Adipocyte (in vitro differentiated cells): ENCODE measurements at regions not wholly inside any gene's neighbourhood (a gene's known extent, or its start where the extent isn't known, plus 50 kb on each side); places are given as distances from the start of the nearest gene placed in this dataset.

ENCODE experiments used
- DNase-seq: peaks from one replicate; pipeline ENCODE4 v3.0.0-alpha.2; 2015; ENCODE audit warnings: low read depth
- H3K27me3 ChIP-seq: replicated peaks from 2 replicates; pipeline ENCODE4 v1.7.0; 2013; ENCODE audit warnings: mild to moderate bottlenecking, low read length, moderate library complexity; ENCODE audit not compliant: control insufficient read depth, insufficient read depth
- H3K36me3 ChIP-seq: 2 replicates; pipeline ENCODE4 v1.7.0; 2013; ENCODE audit warnings: low read length, mild to moderate bottlenecking, moderate library complexity; ENCODE audit not compliant: control insufficient read depth, insufficient read depth, severe bottlenecking
- H3K4me1 ChIP-seq: 2 replicates; pipeline ENCODE4 v1.7.0; 2013; ENCODE audit warnings: mild to moderate bottlenecking, low read length, moderate library complexity; ENCODE audit not compliant: control insufficient read depth, insufficient read depth
- H3K4me3 ChIP-seq: 2 replicates; pipeline ENCODE4 v1.7.0; 2013; ENCODE audit warnings: mild to moderate bottlenecking, low read length, moderate library complexity
- H3K9ac ChIP-seq: 2 replicates; pipeline ENCODE4 v1.7.0; 2013; ENCODE audit warnings: mild to moderate bottlenecking, low read length, moderate library complexity
- H3K9me3 ChIP-seq: 2 replicates; pipeline ENCODE4 v1.7.0; 2013; ENCODE audit warnings: mild to moderate bottlenecking, low read length, moderate library complexity; ENCODE audit not compliant: control insufficient read depth

GRCh38 chr6:87799651-87800050, 97.6 kb upstream of the AKIRIN2 start:
- Histone ChIP-seq H3K36me3 (no peaks in the 10 kb centered on the region), H3K4me1 (peaks cover 6% of the 10 kb centered on the region), H3K4me3 (no peak overlapping the region), H3K27me3 (no peaks in the 10 kb centered on the region), H3K9me3 (no peaks in the 10 kb centered on the region), H3K9ac (no peak overlapping the region)
- DNase-seq = no peak

DNA sequence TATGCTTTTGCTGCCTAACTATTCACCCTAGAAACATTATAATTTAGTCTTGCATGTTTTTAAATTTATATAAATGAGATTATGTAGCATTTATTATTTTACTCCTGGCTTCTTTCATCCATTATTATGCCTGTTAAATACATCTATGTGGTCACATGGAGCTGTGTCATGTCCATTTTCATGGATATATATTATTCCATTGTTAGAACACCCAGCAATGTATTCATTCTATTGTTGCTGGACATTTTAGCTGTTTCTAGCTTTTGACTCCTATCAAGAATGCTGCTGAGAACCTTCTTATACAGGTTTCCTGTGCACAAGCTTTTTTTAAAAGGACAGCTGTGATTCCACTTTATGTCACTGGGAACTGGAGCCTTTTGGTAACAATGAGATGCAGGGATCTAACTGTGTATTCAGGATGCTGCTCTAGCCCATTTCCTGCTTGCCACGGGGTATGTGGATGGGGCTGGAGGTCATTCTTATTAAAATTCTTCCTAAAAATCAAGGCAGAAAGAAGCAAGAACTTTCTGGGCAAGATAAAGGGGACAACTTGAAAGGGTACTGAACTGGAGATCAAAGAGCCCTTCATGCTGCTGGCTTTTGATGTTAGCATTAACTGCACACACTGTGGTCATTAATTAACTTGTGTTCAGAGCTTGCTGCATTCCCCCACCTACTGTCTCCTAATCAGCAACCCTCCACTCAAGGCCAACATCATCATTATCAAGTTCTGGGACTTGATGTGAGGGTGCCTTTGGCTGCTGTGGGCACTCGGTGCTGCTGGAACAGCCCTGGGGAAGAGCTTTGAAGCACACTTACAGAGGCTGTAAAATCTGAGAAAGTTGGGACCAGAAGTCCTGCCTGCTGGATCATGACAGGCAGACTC, 96.6 kb upstream of the AKIRIN2 start:
- DNase-seq = no peak
- Histone ChIP-seq H3K4me3 (no peak overlapping the region), H3K9me3 (no peaks in the 10 kb centered on the region), H3K9ac (no peak overlapping the region), H3K27me3 (no peaks in the 10 kb centered on the region), H3K36me3 (no peaks in the 10 kb centered on the region), H3K4me1 (peaks cover 6% of the 10 kb centered on the region)

GRCh38 chr6:87794922-87795885, 93.2 kb upstream of the AKIRIN2 start:
- H3K9me3 ChIP-seq = no peaks in the 10 kb centered on the region
- DNase-seq = no peak

DNA sequence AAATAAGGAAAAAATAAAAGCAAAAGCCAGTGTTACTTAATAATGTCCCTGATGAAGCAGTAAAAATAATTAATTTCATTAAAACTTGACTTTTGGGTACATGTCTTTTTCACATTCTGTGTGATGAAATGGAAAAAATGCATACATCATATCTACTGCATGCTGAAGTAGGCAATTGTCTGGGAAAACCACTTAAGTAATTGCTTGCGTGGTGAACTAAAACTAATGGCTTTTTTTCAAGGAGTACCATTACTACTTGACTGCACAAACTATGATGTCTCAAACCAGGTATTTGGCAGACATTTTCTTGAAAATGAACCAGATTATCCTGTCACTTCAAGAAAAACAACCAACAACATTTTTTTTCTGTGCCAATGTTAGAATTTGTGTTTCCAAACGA, 91.3 kb upstream of the AKIRIN2 start:
- Histone ChIP-seq H3K36me3 (no peaks in the 10 kb centered on the region), H3K9me3 (no peaks in the 10 kb centered on the region), H3K4me1 (peaks cover 27% of the 10 kb centered on the region), H3K4me3 (no peak overlapping the region), H3K27me3 (no peaks in the 10 kb centered on the region), H3K9ac (no peak overlapping the region)
- no peak for DNase-seq

More at GRCh38 chr6:87794922-87795885, 93.2 kb upstream of the AKIRIN2 start:
- Histone ChIP-seq H3K36me3 (no peaks in the 10 kb centered on the region), H3K4me3 (no peak overlapping the region), H3K27me3 (no peaks in the 10 kb centered on the region), H3K9ac (no peak overlapping the region), H3K4me1 (peaks cover 11% of the 10 kb centered on the region)

GRCh38 chr6:87791982-87792381, 89.9 kb upstream of the AKIRIN2 start:
- Histone ChIP-seq H3K4me1 (peaks cover 27% of the 10 kb centered on the region), H3K9ac (no peak overlapping the region), H3K27me3 (no peaks in the 10 kb centered on the region), H3K36me3 (no peaks in the 10 kb centered on the region), H3K4me3 (no peak overlapping the region), H3K9me3 (no peaks in the 10 kb centered on the region)
- no peak for DNase-seq

DNA sequence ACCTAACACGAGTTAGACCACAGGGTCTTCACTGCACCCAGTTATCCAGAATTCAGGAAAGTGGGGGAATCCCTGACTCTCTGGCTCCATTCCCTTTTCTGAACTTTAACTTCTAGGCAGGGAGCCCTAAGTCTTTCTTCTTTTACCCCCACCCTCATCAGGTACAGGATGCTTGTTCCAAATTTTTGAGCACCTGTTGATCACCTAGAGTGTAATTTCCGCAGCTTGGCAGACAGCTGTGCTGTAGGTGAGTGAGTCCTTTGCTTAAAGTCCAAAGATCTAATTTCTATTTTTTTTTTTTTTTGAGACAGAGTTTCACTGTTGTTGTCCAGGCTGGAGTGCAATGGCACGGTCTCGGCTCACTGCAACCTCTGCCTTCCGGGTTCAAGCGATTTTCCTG, 89.5 kb upstream of the AKIRIN2 start:
- no peaks in the 10 kb centered on the region for H3K9me3 ChIP-seq
- H3K4me3 ChIP-seq = no peak overlapping the region
- peaks cover 23% of the 10 kb centered on the region for H3K4me1 ChIP-seq
- no peaks in the 10 kb centered on the region for H3K27me3 ChIP-seq
- H3K9ac ChIP-seq = no peak overlapping the region
- no peaks in the 10 kb centered on the region for H3K36me3 ChIP-seq
- no peak for DNase-seq

GRCh38 chr6:87791029-87791428, 89.0 kb upstream of the AKIRIN2 start:
- Histone ChIP-seq H3K27me3 (no peaks in the 10 kb centered on the region), H3K4me3 (no peak overlapping the region), H3K9ac (peak overlapping the region; percentile 50), H3K4me1 (peaks cover 23% of the 10 kb centered on the region), H3K9me3 (no peaks in the 10 kb centered on the region), H3K36me3 (no peaks in the 10 kb centered on the region)
- no peak for DNase-seq

DNA sequence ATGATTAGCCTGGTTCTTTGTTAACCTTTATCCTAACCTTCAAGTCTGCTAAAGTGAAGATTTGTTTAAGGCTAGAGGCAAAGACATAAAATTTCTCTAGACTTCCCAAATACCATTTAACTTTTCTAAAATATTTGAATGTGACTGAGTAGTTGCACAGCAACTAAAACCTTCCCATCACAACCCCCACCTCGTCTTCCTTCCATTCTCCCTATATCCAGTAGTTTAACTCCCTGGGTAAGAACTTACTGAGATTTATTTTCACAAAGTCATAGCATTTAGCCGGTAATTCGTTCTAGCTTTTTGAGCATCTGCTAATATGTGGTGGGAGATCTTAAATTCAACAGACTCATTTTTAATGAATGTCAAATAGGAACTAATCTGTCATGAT, 87.9 kb upstream of the AKIRIN2 start:
- H3K27me3 ChIP-seq = no peaks in the 10 kb centered on the region
- DNase-seq = no peak
- H3K4me1 ChIP-seq = peaks cover 26% of the 10 kb centered on the region
- H3K36me3 ChIP-seq = no peaks in the 10 kb centered on the region
- peak overlapping the region; percentile 31 for H3K4me3 ChIP-seq
- peaks cover 7% of the 10 kb centered on the region for H3K9me3 ChIP-seq
- H3K9ac ChIP-seq = peak overlapping the region; percentile 52

DNA sequence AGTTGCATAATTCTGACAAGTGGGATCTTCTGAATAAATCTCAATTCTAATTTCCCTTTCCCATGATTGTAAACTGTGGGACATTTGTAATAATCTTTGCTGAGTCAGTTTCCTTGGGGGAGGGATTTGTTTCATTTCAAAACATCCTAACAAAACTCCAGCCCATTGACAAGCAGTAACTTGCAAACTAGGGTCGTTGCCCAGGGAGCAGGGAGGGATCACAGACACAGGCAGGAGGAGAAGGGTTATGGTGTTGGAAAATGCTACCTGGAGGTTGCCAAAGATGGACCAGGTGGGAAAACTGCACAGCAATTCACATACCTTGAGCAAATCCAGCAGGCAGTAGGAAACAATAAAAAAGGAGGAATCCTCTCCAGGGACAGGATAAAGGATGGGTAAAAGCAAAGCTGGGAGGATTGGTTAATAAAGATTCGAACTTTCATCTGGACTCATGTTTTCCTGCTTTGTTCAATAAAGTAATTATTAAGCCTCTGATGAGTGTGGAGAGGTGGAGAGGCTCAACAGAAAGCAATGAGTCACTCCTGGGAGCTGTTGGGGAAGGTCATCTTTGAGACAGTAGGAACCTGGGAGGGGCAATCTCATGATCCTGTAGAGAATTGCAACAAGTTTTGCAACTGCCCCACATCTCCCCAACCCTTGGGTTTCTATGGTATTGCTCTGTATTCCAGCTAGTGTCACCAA, 87.3 kb upstream of the AKIRIN2 start:
- no peaks in the 10 kb centered on the region for H3K36me3 ChIP-seq
- H3K9me3 ChIP-seq = peaks cover 7% of the 10 kb centered on the region
- H3K9ac ChIP-seq = peak overlapping the region; percentile 39
- H3K27me3 ChIP-seq = no peaks in the 10 kb centered on the region
- peak; percentile 40 for DNase-seq
- peak overlapping the region; percentile 39 for H3K4me3 ChIP-seq
- H3K4me1 ChIP-seq = peaks cover 29% of the 10 kb centered on the region

DNA sequence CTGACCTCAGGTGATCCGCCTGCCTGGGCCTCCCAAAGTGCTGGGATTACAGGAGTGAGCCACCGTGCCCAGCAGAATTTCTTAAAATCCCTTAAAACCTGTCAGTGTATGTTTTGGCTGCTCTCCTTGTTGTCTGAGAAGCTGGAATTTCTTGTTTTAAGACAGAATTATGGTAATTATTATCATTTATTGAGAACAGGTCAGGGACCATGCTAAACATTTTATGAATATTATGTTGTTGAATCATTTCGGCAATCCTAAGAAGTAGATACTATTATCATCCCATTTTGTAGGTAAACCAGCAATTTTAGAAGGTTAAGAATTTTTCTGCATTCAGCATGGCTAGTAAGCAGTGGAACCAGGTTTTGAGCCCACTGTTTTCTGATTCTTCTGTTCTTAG, 86.1 kb upstream of the AKIRIN2 start:
- Histone ChIP-seq H3K9me3 (peaks cover 7% of the 10 kb centered on the region), H3K27me3 (no peaks in the 10 kb centered on the region), H3K4me3 (no peak overlapping the region), H3K4me1 (peaks cover 29% of the 10 kb centered on the region), H3K9ac (no peak overlapping the region), H3K36me3 (no peaks in the 10 kb centered on the region)
- DNase-seq = no peak
